Sigmoid colon (tissue), 6 donors: ENCODE measurements at regions not wholly inside any gene's neighbourhood (a gene's known extent, or its start where the extent isn't known, plus 50 kb on each side); places are given as distances from the start of the nearest gene placed in this dataset.

Source experiments
- DNase-seq: peaks from one replicate; pipeline ENCODE4 v3.0.0-alpha.2; 2019
- H3K27ac ChIP-seq, 4 donors: fragments of 200-600 bp; sonication (generic); one replicate each; pipeline ENCODE4 v1.5.1; 2016 to 2019; ENCODE audit warnings: mild to moderate bottlenecking in 1 of 4
- H3K27me3 ChIP-seq, 3 donors: fragments of 200-600 bp; sonication (generic); one replicate each; pipeline ENCODE4 v1.5.1; 2019; ENCODE audit warnings: mild to moderate bottlenecking in 1 of 3
- H3K36me3 ChIP-seq, 4 donors: fragments of 200-600 bp; sonication (generic); one replicate each; pipeline ENCODE4 v1.5.1; 2016 to 2019
- H3K4me1 ChIP-seq, 4 donors: fragments of 200-600 bp; sonication (generic); one replicate each; pipeline ENCODE4 v1.5.1; 2017 to 2019
- H3K4me3 ChIP-seq, 4 donors: fragments of 200-600 bp; sonication (generic); one replicate each; pipeline ENCODE4 v1.5.1; 2017 to 2019; ENCODE audit warnings: mild to moderate bottlenecking in 2 of 4, moderate library complexity in 1 of 4
- H3K9me3 ChIP-seq, 4 donors: fragments of 200-600 bp in 3 of 4; sonication (generic) in 3 of 4; one replicate each; pipeline versions ENCODE4 v1.5.1 to v1.6.1; 2013 to 2019
- EP300 ChIP-seq, 4 donors: sonication (generic); formaldehyde crosslinking; IDR thresholded peaks; one replicate each; pipeline ENCODE4 v1.6.1; 2017; ENCODE audit warnings: antibody characterized with exemption in 4 of 4
- POLR2A ChIP-seq, 2 donors: fragments of 450-650 bp; IDR thresholded peaks; one replicate each; pipeline ENCODE4 v1.6.1; 2016; ENCODE audit warnings: antibody characterized with exemption in 2 of 2, mild to moderate bottlenecking in 2 of 2, moderate library complexity in 2 of 2
- POLR2AphosphoS5 ChIP-seq, 4 donors: sonication (generic); formaldehyde crosslinking; IDR thresholded peaks; one replicate each; pipeline ENCODE4 v1.6.1; 2017; ENCODE audit warnings: antibody characterized with exemption in 4 of 4
- WGBS, 2 donors: extraction: QIAGEN DNeasy Blood & Tissue Kit; methylation state at CpG; one replicate each; pipeline ENCODE4 v1.1.7; 2013; 5-methylcytosine and 5-hydroxymethylcytosine counted together
- intact Hi-C: fragments of 100-400 bp; cut with DNase I; formaldehyde crosslinking; loops from one replicate; pipeline ENCODE4 v1.15.1; 2023
- TF ChIP-seq, protein P1 (sequence below), 4 experiments: fragments of 450-650 bp in 3 of 4; fragments of 200-600 bp in 1 of 4; IDR thresholded peaks; one replicate each; pipeline ENCODE4 v1.5.1; 2016 to 2019; ENCODE audit warnings: antibody characterized with exemption in 4 of 4, mild to moderate bottlenecking in 3 of 4, moderate library complexity in 2 of 4
- donor health status: healthy with polysubstance abuse.
- donor health status: healthy.

GRCh38 chr14:48125654-48126053 is 450.2 kb upstream of the MDGA2 start:
- no peak overlapping the region for H3K27ac ChIP-seq
- no peaks in the 10 kb centered on the region for H3K4me1 ChIP-seq
- DNase-seq: no peak
- no peaks in the 10 kb centered on the region for H3K36me3 ChIP-seq
- H3K27me3 ChIP-seq: no peaks in the 10 kb centered on the region
- TF ChIP-seq EP300 (IDR thresholded peaks at IDR 0.05) (no peak), POLR2AphosphoS5 (IDR thresholded peaks at IDR 0.05) (no peak), POLR2A (IDR thresholded peaks at IDR 0.05) (no peak)
- TF ChIP-seq, protein P1, sequence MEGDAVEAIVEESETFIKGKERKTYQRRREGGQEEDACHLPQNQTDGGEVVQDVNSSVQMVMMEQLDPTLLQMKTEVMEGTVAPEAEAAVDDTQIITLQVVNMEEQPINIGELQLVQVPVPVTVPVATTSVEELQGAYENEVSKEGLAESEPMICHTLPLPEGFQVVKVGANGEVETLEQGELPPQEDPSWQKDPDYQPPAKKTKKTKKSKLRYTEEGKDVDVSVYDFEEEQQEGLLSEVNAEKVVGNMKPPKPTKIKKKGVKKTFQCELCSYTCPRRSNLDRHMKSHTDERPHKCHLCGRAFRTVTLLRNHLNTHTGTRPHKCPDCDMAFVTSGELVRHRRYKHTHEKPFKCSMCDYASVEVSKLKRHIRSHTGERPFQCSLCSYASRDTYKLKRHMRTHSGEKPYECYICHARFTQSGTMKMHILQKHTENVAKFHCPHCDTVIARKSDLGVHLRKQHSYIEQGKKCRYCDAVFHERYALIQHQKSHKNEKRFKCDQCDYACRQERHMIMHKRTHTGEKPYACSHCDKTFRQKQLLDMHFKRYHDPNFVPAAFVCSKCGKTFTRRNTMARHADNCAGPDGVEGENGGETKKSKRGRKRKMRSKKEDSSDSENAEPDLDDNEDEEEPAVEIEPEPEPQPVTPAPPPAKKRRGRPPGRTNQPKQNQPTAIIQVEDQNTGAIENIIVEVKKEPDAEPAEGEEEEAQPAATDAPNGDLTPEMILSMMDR (IDR thresholded peaks at IDR 0.05): no peak
- no peaks in the 10 kb centered on the region for H3K9me3 ChIP-seq
- H3K4me3 ChIP-seq: no peak overlapping the region
- WGBS, 2 donors: 31 to 56% methylated on average over 4 of the region's 4 CpGs
- intact Hi-C loops: no loop called here

GRCh38 chr14:48113713-48114112 is 438.3 kb upstream of the MDGA2 start:
- intact Hi-C loops: no loop called here
- WGBS, 2 donors: 72 to 80% methylated on average over 6 of the region's 6 CpGs
- Histone ChIP-seq H3K4me1 (no peaks in the 10 kb centered on the region), H3K4me3 (no peak overlapping the region), H3K9me3 (no peaks in the 10 kb centered on the region), H3K36me3 (no peaks in the 10 kb centered on the region), H3K27me3 (no peaks in the 10 kb centered on the region), H3K27ac (no peak overlapping the region)
- no peak for DNase-seq
- TF ChIP-seq POLR2A (IDR thresholded peaks at IDR 0.05) (no peak), EP300 (IDR thresholded peaks at IDR 0.05) (no peak), POLR2AphosphoS5 (IDR thresholded peaks at IDR 0.05) (no peak)
- TF ChIP-seq, protein P1 (IDR thresholded peaks at IDR 0.05): no peak

DNA sequence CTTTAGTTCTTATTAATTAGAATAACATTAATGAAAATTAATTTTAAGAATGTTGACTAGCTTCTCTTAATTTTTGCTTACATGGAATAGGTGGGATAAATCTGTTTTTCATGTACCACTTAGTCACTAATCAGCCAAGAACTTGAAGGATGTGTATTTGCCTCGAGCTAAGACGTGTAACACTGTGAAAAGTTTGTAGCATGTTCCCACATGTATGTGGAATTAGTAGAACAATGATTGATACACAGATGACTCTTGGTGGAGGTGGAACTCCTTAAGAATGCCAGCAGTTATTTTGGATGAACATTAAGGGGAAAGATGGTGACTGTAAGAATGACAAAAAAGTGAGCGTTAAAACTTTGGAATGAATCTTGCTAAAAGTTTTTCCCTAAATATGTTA is 435.7 kb upstream of the MDGA2 start:
- no peaks in the 10 kb centered on the region for H3K27me3 ChIP-seq
- DNase-seq: no peak
- no peaks in the 10 kb centered on the region for H3K36me3 ChIP-seq
- no peak overlapping the region for H3K27ac ChIP-seq
- no peak overlapping the region for H3K4me3 ChIP-seq
- TF ChIP-seq, protein P1 (IDR thresholded peaks at IDR 0.05): no peak
- no peak for TF ChIP-seq POLR2AphosphoS5 (IDR thresholded peaks at IDR 0.05)
- TF ChIP-seq POLR2A (IDR thresholded peaks at IDR 0.05): no peak
- no peak for TF ChIP-seq EP300 (IDR thresholded peaks at IDR 0.05)
- WGBS, 2 donors: 37 to 58% methylated on average over 3 of the region's 3 CpGs
- intact Hi-C loops: no loop called here
- H3K4me1 ChIP-seq: no peaks in the 10 kb centered on the region
- H3K9me3 ChIP-seq: no peaks in the 10 kb centered on the region

DNA sequence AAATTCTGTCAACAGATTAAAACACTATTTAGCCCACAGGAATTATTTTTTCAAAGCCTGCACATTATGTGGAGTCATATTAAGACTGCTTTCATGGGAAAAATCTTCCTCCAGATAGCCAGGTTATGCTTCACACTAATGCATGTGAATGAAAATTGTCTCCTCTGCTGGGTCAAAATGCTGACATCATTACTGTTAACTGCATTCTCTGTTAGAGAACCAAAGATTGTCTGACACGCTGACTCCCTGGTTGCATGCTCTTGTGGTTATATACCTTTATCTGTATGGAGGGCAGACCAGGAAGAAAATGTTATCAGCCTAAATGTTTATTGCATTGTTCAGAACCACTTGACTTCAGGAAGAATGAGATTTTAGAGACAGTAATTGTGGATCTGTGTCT is 432.2 kb upstream of the MDGA2 start:
- no peak for DNase-seq
- Histone ChIP-seq H3K9me3 (peaks cover 0 to 4% (median 0%) of the 10 kb centered on the region in 4 donors), H3K36me3 (no peaks in the 10 kb centered on the region), H3K27ac (no peak overlapping the region), H3K27me3 (no peaks in the 10 kb centered on the region), H3K4me3 (no peak overlapping the region), H3K4me1 (no peaks in the 10 kb centered on the region)
- intact Hi-C loops: no loop called here
- WGBS, 2 donors: 78 to 91% methylated on average over 1 of the region's 1 CpG
- TF ChIP-seq EP300 (IDR thresholded peaks at IDR 0.05) (no peak), POLR2A (IDR thresholded peaks at IDR 0.05) (no peak), POLR2AphosphoS5 (IDR thresholded peaks at IDR 0.05) (no peak)
- TF ChIP-seq, protein P1 (IDR thresholded peaks at IDR 0.05): no peak

GRCh38 chr14:48096897-48097296 is 421.5 kb upstream of the MDGA2 start:
- TF ChIP-seq POLR2AphosphoS5 (IDR thresholded peaks at IDR 0.05): no peak
- TF ChIP-seq, protein P1 (IDR thresholded peaks at IDR 0.05): no peak
- no peak for TF ChIP-seq EP300 (IDR thresholded peaks at IDR 0.05)
- TF ChIP-seq POLR2A (IDR thresholded peaks at IDR 0.05): no peak
- intact Hi-C loops: no loop called here
- Histone ChIP-seq H3K9me3 (peaks cover 0 to 2% (median 0%) of the 10 kb centered on the region in 4 donors), H3K4me1 (no peaks in the 10 kb centered on the region), H3K27me3 (no peaks in the 10 kb centered on the region), H3K36me3 (no peaks in the 10 kb centered on the region), H3K27ac (no peak overlapping the region), H3K4me3 (no peak overlapping the region)
- DNase-seq: no peak
- 77 to 82% methylated on average over 2 of the region's 2 CpGs for WGBS, 2 donors
